ENCODE measurements at regions not wholly inside any gene's neighbourhood (a gene's known extent, or its start where the extent isn't known, plus 50 kb on each side); places are given as distances from the start of the nearest gene placed in this dataset.

GRCh38 chr10:4068629-4069028 is 283.6 kb upstream of the KLF6 start:
- TF ChIP-seq, protein P1, sequence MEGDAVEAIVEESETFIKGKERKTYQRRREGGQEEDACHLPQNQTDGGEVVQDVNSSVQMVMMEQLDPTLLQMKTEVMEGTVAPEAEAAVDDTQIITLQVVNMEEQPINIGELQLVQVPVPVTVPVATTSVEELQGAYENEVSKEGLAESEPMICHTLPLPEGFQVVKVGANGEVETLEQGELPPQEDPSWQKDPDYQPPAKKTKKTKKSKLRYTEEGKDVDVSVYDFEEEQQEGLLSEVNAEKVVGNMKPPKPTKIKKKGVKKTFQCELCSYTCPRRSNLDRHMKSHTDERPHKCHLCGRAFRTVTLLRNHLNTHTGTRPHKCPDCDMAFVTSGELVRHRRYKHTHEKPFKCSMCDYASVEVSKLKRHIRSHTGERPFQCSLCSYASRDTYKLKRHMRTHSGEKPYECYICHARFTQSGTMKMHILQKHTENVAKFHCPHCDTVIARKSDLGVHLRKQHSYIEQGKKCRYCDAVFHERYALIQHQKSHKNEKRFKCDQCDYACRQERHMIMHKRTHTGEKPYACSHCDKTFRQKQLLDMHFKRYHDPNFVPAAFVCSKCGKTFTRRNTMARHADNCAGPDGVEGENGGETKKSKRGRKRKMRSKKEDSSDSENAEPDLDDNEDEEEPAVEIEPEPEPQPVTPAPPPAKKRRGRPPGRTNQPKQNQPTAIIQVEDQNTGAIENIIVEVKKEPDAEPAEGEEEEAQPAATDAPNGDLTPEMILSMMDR (IDR thresholded peaks at IDR 0.05; ENCODE audit: insufficient read depth, low read length, poor library complexity, severe bottlenecking) = no peak
- no peak for TF ChIP-seq EZH2phosphoT487 (conservative IDR thresholded peaks at IDR 0.05; ENCODE audit: low read length)
